ENCODE measurements at regions not wholly inside any gene's neighbourhood (a gene's known extent, or its start where the extent isn't known, plus 50 kb on each side); places are given as distances from the start of the nearest gene placed in this dataset.

- no peak overlapping the region for H3K56ac ChIP-seq (replicated peaks; ENCODE audit: insufficient read length, low read depth, low read length)
- no peak overlapping the region for H2AFZ ChIP-seq (ENCODE audit: low read length)
- H3K27ac ChIP-seq (ENCODE audit: low read depth, low read length), result no peak overlapping the region
- H4K5ac ChIP-seq (ENCODE audit: insufficient read length, low read depth, low read length), result no peak overlapping the region
- DNase-seq (ENCODE audit: low read depth in 1 of 2, low spot score in 2 of 2), result no peak
- no peaks in the 10 kb centered on the region for H3K36me3 ChIP-seq (ENCODE audit: control insufficient read depth in 2 of 4, insufficient read depth in 4 of 4, low read length in 3 of 4)
- no peak overlapping the region for H2AK5ac ChIP-seq (ENCODE audit: low read depth, low read length)
- H3K79me2 ChIP-seq (ENCODE audit: control insufficient read depth in 1 of 2, insufficient read depth in 2 of 2, low read length in 2 of 2), result no peaks in the 10 kb centered on the region
- H3K23ac ChIP-seq (ENCODE audit: insufficient read length), result no peak overlapping the region
- 90% methylated on average over 4 of the region's 4 CpGs; no CpG with 5 or more reads in 1 of the 2 experiments for WGBS, 2 experiments (ENCODE audit: extremely low coverage in 1 of 2, insufficient coverage in 1 of 2, insufficient read length in 1 of 2, insufficient replicate concordance in 2 of 2, low coverage in 1 of 2, low lambda C conversion rate in 2 of 2, missing lambda C conversion rate in 1 of 2)
- H3K27me3 ChIP-seq (replicated peaks in 1 of 4; ENCODE audit: control insufficient read depth in 3 of 4, extremely low read depth in 1 of 4, insufficient read depth in 3 of 4, low read length in 3 of 4), result no peaks in the 10 kb centered on the region
- H3K23me2 ChIP-seq (ENCODE audit: low read depth, low read length), result no peaks in the 10 kb centered on the region
- no peak overlapping the region for H4K91ac ChIP-seq (replicated peaks; ENCODE audit: insufficient read length, low read length)
- no peaks in the 10 kb centered on the region for H3K79me1 ChIP-seq (ENCODE audit: low read depth, low read length)
- CTCF ChIA-PET (ENCODE audit: partially characterized antibody), result interaction anchor here (1.0 to 1.6 kb wide), 2 partner anchors 24 to 57 kb away, joined by 3 to 6 read pairs; no protein-coding TSS in a partner anchor
- no peak overlapping the region for H3K4me2 ChIP-seq (ENCODE audit: insufficient read depth in 1 of 2, low read depth in 2 of 2, low read length in 2 of 2)
- H3K4ac ChIP-seq (replicated peaks; ENCODE audit: insufficient read length, low read depth, low read length), result no peak overlapping the region
- 0 out of 2 replicates have a peak overlapping the region, but pooled peaks have one; percentile 9 for H2BK12ac ChIP-seq (ENCODE audit: low read depth, low read length)
- no peak overlapping the region for H3K9ac ChIP-seq (replicated peaks in 1 of 4; ENCODE audit: extremely low read depth in 1 of 4, low read depth in 3 of 4, low read length in 3 of 4)
- no peaks in the 10 kb centered on the region for H4K20me1 ChIP-seq (replicated peaks in 1 of 2; ENCODE audit: control insufficient read depth in 1 of 2, insufficient read depth in 2 of 2, low read length in 2 of 2)
- H3K14ac ChIP-seq (ENCODE audit: insufficient read length), result no peak overlapping the region
- no peak overlapping the region for H3K4me3 ChIP-seq (ENCODE audit: extremely low read depth in 1 of 4, insufficient read depth in 2 of 4, low read depth in 3 of 4, low read length in 4 of 4)
- peak overlapping the region; percentile 9; the same call in 1 of the 2 replicates for H2BK15ac ChIP-seq (ENCODE audit: low read length)
- H2BK20ac ChIP-seq (ENCODE audit: low read length), result no peak overlapping the region
- H3K9me3 ChIP-seq (ENCODE audit: insufficient read depth in 2 of 2, low read depth in 1 of 2, low read length in 1 of 2), result no peaks in the 10 kb centered on the region
- peaks cover 2 to 17% (median 12%) of the 10 kb centered on the region in 4 experiments; a peak in 6 of 7 replicates for H3K4me1 ChIP-seq (replicated peaks in 1 of 4; ENCODE audit: control insufficient read depth in 3 of 4, insufficient read depth in 4 of 4, low read length in 3 of 4)
- no peak overlapping the region for H3K18ac ChIP-seq (ENCODE audit: extremely low read depth, low read length)
- FAIRE-seq, result no peak
- H2BK5ac ChIP-seq (ENCODE audit: low read depth, low read length), result no peak overlapping the region
- no peak overlapping the region for H4K8ac ChIP-seq (ENCODE audit: extremely low read depth, insufficient read depth, low read length)
- no peak overlapping the region for H2BK120ac ChIP-seq (replicated peaks; ENCODE audit: low read depth, low read length)
- POLR2A ChIA-PET (ENCODE audit: partially characterized antibody), result no interaction called here
- TF ChIP-seq, protein P1, sequence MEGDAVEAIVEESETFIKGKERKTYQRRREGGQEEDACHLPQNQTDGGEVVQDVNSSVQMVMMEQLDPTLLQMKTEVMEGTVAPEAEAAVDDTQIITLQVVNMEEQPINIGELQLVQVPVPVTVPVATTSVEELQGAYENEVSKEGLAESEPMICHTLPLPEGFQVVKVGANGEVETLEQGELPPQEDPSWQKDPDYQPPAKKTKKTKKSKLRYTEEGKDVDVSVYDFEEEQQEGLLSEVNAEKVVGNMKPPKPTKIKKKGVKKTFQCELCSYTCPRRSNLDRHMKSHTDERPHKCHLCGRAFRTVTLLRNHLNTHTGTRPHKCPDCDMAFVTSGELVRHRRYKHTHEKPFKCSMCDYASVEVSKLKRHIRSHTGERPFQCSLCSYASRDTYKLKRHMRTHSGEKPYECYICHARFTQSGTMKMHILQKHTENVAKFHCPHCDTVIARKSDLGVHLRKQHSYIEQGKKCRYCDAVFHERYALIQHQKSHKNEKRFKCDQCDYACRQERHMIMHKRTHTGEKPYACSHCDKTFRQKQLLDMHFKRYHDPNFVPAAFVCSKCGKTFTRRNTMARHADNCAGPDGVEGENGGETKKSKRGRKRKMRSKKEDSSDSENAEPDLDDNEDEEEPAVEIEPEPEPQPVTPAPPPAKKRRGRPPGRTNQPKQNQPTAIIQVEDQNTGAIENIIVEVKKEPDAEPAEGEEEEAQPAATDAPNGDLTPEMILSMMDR (IDR thresholded peaks at IDR 0.05; ENCODE audit: control extremely low read depth in 1 of 3, insufficient read depth in 1 of 3, low read depth in 1 of 3, low read length in 3 of 3), result peak; percentile 10 to 15 (median 10); a peak in 3 of 4 replicates
- TF ChIP-seq CHD2 (IDR thresholded peaks at IDR 0.05; ENCODE audit: low read length) (no peak), RAD21 (IDR thresholded peaks at IDR 0.05 in 1 of 2, conservative IDR thresholded peaks at IDR 0.05 in 1 of 2; ENCODE audit: low read depth in 2 of 2, low read length in 2 of 2) (peak; percentile 15 to 38; a peak in 1 of 4 replicates)
Measured at GRCh38 chr2:16225545-16225944, 285.2 kb downstream of the MYCN start.

Measured in H1 (cell line).